ENCODE measurements at regions not wholly inside any gene's neighbourhood (a gene's known extent, or its start where the extent isn't known, plus 50 kb on each side); places are given as distances from the start of the nearest gene placed in this dataset.

- no peak for DNase-seq (ENCODE audit: low read depth in 4 of 4, low spot score in 2 of 4)
These were observed 367.9 kb upstream of the ADGRL4 start for GRCh38 chr1:79374397-79374796.

GRCh38 chr1:79373481-79374125 lies 367.1 kb upstream of the ADGRL4 start:
- DNase-seq (ENCODE audit: low read depth in 4 of 4, low spot score in 2 of 4), result no peak

DNA sequence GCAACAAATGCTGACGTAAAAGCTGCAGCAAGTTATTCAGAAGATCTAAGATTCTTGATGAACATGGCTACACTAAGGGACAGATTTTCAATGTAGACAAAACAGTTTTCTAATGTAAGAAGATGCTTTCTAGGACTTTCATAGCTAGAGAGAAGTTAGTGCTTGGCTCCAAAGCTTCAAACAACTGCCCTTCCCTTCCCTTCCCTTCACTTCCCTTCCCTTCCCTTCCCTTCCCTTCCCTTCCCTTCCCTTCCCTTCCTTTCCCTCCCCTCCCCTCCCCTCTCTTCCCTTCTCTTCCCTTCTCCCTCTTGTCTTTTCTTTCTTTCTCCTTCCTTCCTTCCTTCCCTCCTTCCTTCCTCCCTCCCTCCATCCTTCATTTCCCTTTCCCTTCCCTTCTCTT lies 365.3 kb upstream of the ADGRL4 start:
- DNase-seq (ENCODE audit: low read depth in 4 of 4, low spot score in 2 of 4), result no peak

DNA sequence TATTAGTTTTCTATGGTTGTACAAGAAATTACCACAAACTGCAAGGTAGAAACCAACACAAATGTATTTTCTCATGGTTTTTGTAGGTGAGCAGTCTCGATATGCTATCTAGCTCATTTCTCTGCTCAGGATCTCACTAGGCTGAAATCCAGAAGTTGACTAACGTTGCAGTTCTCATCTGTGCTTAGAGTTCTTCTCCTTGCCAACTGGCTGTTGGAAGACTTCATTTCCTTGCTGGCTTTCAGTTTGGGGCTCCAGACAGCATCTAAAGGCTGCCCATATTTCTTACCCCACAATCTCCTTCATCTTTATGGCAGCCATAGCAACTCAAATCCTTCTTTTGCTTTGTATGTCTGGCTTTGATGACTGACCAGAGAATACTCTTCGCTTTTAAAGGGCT lies 362.6 kb upstream of the ADGRL4 start:
- no peak for DNase-seq (ENCODE audit: low read depth in 4 of 4, low spot score in 2 of 4)

DNA sequence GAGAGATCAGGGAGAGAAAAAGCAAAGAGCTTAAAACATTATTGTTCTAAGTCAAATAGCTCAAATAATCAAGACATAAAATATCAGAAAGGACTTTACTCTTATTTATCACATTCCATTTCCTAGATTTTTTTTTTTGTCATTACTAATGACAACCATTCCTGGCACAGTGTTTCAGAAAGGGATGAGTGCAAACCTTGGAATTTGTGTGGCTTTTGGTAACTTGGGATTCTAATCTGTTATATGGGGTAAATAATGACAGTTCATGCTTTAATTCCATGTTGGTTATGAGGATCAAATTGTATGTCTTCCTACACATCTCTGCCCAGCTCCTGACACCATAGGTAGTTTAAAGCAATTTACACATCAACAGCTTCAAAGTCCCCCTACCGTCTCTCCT lies 358.4 kb upstream of the ADGRL4 start:
- DNase-seq (ENCODE audit: low read depth in 4 of 4, low spot score in 2 of 4), result no peak

- DNase-seq (ENCODE audit: low read depth in 4 of 4, low spot score in 2 of 4), result no peak
These were observed 356.9 kb upstream of the ADGRL4 start for GRCh38 chr1:79363430-79363829.

GRCh38 chr1:79362470-79362869 lies 355.9 kb upstream of the ADGRL4 start:
- DNase-seq (ENCODE audit: low read depth in 4 of 4, low spot score in 2 of 4), result no peak

DNA sequence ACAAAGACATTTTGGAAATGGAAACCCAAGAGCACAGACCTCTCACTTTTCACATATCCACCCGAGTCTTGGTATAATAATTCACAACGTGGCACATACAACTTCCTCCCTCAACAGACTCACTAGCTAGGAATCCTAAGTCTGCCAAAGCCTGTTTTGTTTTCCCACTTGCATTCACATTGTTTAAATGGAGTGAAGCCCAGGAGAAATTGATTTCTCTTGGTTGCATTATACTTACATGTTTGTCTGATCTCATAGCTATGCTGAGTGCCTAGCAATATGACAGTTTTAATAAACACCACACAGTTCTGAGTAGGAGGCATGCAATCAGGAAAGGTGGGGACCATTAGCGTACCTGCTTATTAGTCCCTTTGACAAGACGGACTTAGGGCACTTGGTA lies 348.6 kb upstream of the ADGRL4 start:
- DNase-seq (ENCODE audit: low read depth in 4 of 4, low spot score in 2 of 4), result no peak

DNA sequence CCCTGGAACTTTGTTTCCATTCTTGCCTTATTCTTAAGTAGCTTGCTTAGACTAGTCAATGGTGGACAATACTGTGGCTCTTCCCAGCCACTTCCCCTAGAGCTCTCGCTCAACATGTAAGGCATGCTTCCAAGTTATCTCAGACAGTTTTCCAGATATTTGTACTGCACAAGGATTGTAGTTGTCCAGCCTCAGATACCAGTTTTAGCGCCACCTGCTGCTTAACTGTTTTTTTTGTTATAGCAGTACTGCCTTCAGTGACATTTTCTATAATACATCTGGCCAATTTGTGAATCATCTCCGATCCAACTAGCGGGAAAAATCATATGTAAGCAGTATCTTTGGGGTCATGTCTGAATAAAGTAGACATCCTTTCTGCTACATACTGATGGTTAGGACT lies 346.7 kb upstream of the ADGRL4 start:
- no peak for DNase-seq (ENCODE audit: low read depth in 4 of 4, low spot score in 2 of 4)

DNA sequence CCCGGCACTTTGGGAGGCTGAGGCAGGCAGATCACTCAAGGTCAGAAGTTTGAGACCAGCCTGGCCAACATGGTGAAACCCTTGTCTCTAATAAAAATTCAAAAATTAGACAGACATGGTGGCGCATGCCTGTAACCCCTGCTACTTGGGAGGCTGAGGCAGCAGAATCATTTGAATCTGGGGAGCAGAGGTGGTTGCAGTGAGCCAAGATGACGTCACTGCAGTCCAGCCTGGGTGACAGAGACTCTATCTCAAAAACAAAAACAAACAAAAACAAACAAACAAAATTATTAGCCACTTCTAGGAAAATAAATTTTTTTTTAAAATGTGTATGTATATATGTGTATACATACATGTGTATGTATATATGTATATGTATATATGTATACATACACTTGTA lies 320.3 kb upstream of the ADGRL4 start:
- no peak for DNase-seq (ENCODE audit: low read depth in 4 of 4, low spot score in 2 of 4)

DNA sequence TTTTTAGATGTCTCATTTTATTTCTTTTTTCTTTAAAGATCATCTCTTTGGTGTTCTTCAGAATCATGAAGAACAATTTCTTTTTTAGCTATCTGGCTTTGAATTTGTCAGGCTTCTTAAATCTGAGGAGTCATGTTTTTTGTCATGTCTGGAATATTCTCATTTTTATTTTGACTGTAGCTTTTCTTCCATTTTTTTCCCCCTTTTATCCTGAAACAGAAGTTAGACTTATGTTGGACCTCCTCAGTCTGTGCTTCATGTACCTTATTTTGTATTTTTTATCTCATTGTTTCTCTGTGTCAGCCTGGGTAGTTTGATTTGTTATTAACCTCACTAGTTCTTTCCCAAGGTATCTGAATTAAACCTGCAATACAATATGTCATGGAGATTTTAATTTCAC lies 319.2 kb upstream of the ADGRL4 start:
- no peak for DNase-seq (ENCODE audit: low read depth in 4 of 4, low spot score in 2 of 4)

DNA sequence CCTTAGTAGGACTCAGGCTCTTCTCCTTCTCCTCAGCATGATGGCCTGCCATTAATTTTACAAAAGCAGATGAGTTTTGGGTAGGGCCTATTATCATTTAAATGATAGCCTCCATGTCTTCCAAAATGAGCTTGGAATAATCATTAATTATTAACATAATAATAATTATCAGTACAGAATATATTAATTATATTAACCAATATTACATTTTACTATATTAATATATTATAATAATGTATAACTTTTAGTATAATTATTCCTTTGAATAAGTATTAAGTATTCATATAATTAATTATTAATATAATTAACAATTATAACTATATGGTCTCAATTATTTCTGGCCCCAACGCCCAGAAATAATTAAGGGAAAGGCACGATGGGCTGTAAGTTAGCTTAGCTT lies 318.6 kb upstream of the ADGRL4 start:
- DNase-seq (ENCODE audit: low read depth in 4 of 4, low spot score in 2 of 4), result no peak

DNA sequence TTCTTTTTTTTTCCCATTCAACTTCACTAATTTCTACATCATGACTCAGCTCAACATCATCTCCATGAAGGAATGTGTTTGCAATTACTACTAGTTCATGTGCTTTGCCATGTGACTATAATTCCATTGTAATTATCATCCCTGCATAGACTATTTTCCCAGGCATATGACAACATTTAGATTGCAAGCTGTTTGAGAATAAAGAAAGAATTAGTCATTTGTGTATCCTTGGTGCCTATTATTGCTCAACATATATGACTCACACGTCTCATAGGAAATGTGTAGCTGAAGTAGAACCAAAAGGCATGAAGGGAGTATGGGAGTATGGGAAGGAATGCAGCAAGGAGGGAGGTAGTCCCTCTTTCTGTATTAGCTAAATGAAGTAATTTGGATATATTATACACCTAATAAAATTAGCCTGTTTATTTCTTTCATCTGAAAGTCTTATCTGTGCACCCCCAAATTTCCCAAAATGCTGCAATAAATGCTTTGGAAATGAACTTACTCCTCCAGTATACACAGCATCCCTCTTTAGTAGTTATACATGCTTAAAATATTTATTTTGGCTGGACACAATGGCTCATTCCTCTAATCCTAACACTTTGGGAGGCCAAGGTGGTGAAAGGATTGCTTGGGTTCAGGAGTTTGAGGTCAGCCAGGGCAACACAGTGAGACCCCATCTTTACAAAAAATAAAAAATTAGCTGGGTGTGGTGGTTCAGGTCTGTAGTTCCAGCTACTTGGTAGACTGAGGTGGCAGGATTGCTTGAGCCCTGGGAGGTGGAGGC lies 316.9 kb upstream of the ADGRL4 start:
- no peak for DNase-seq (ENCODE audit: low read depth in 4 of 4, low spot score in 2 of 4)

GRCh38 chr1:79322511-79323027 lies 316.0 kb upstream of the ADGRL4 start:
- no peak for DNase-seq (ENCODE audit: low read depth in 4 of 4, low spot score in 2 of 4)

GRCh38 chr1:79312438-79312837 lies 305.9 kb upstream of the ADGRL4 start:
- DNase-seq (ENCODE audit: low read depth in 4 of 4, low spot score in 2 of 4), result no peak

DNA sequence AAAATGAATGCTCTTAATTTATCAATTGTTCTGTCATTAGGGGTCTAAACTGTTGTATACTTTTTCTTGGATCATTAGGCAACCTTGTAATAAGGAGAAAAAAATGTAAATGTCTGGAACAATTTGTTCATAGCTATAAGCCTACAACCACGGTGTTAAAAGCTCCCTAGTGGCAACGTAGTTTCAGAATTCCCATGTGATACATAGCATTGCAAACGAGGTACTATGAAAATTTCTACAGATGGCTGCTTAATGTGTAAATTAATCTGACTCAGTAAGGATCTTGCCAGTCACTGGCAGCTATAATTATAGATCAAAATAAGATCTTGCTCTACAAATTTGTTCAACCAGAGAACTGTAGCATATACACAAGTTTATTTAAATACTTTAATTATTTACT lies 304.1 kb upstream of the ADGRL4 start:
- DNase-seq (ENCODE audit: low read depth in 4 of 4, low spot score in 2 of 4), result no peak

DNA sequence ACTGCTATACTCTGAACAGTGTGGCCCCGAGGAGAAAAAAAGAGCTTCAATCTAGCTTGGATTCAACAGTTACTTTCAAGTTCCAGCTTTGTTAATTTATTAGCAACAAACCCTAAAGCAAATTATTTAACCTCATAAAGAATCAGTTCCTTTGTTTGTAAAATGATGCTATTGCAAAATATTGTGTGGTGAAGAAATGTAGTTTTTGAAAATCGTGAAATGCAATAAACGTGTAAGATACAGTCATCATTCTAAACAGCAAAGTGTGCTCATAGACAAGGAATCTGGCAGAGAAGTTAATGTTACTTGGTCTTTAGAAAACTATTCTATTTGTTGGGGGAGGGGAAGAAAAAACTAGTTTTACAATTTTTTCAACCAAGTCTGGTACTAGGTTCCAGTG lies 297.6 kb upstream of the ADGRL4 start:
- no peak for DNase-seq (ENCODE audit: low read depth in 4 of 4, low spot score in 2 of 4)

- no peak for DNase-seq (ENCODE audit: low read depth in 4 of 4, low spot score in 2 of 4)
These were observed 296.5 kb upstream of the ADGRL4 start for GRCh38 chr1:79303040-79303439.

- no peak for DNase-seq (ENCODE audit: low read depth in 4 of 4, low spot score in 2 of 4)
These were observed 295.9 kb upstream of the ADGRL4 start for GRCh38 chr1:79302380-79302930.

GRCh38 chr1:79295967-79296366 lies 289.4 kb upstream of the ADGRL4 start:
- DNase-seq (ENCODE audit: low read depth in 4 of 4, low spot score in 2 of 4), result no peak

DNA sequence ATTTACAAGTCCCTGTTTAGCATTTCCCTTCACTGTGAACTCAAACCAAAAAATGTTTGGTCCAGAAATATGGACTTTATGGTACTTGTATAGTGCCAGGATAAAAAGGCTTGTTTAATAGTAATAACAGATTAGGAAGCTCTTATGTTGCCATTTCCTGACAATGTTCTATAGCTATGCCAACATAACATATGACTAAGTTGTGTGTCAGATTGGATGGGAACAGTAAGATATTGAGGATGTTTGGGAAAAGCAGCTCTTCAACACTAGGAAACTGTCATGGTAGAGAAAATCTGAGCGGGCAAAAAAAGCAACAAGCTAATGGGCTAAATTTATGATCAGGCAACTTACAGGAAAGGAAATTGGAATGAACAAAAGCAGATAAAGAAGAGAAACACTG lies 287.1 kb upstream of the ADGRL4 start:
- no peak for DNase-seq (ENCODE audit: low read depth in 4 of 4, low spot score in 2 of 4)

GRCh38 chr1:79290927-79291474 lies 284.5 kb upstream of the ADGRL4 start:
- DNase-seq (ENCODE audit: low read depth in 4 of 4, low spot score in 2 of 4), result no peak
